Bronchial epithelial cell (primary cell): ENCODE measurements at regions not wholly inside any gene's neighbourhood (a gene's known extent, or its start where the extent isn't known, plus 50 kb on each side); places are given as distances from the start of the nearest gene placed in this dataset.
"Not testable (repeated sequence)": the region's sequence is repeated elsewhere in the genome, so short reads cannot be mapped to it uniquely, and the experiment has no call there.

Source experiments
- DNase-seq: peaks from one replicate; pipeline ENCODE4 v3.0.0-alpha.2; 2010; ENCODE audit warnings: low read depth
- FAIRE-seq: peaks from 2 replicates; lab custom pipeline; 2011; peaks lifted over from hg19 to GRCh38; lab: Jason Lieb, UNC
- H3K27me3 ChIP-seq: 2 replicates; pipeline ENCODE4 v1.5.1; 2011; ENCODE audit warnings: low read length; ENCODE audit not compliant: control insufficient read depth, insufficient read depth
- H3K36me3 ChIP-seq: 2 replicates; pipeline ENCODE4 v1.5.1; 2011; ENCODE audit warnings: low read length; ENCODE audit not compliant: control insufficient read depth, insufficient read depth
- H3K4me3 ChIP-seq: 2 replicates; pipeline ENCODE4 v1.5.1; 2011; ENCODE audit warnings: mild to moderate bottlenecking, low read depth, low read length, control low read depth

GRCh38 chr7:153989742-153990425 is 62.3 kb upstream of the DPP6 start:
- not testable (repeated sequence) for H3K4me3 ChIP-seq, H3K36me3 ChIP-seq, H3K27me3 ChIP-seq, FAIRE-seq, DNase-seq

GRCh38 chr7:153991471-153991870 is 60.7 kb upstream of the DPP6 start:
- not testable (repeated sequence) for FAIRE-seq, DNase-seq, H3K36me3 ChIP-seq, H3K27me3 ChIP-seq, H3K4me3 ChIP-seq

- not testable (repeated sequence) for H3K4me3 ChIP-seq, H3K27me3 ChIP-seq
- peak; percentile 84 for FAIRE-seq
Measured at GRCh38 chr7:153993402-153993801, 58.8 kb upstream of the DPP6 start.

GRCh38 chr7:153998896-153999295 is 53.3 kb upstream of the DPP6 start:
- H3K4me3 ChIP-seq, DNase-seq, H3K36me3 ChIP-seq: not testable (repeated sequence)

More at GRCh38 chr7:153993402-153993801, 58.8 kb upstream of the DPP6 start:
- H3K36me3 ChIP-seq, DNase-seq: not testable (repeated sequence)

More at GRCh38 chr7:153998896-153999295, 53.3 kb upstream of the DPP6 start:
- not testable (repeated sequence) for FAIRE-seq, H3K27me3 ChIP-seq
